NCI-H2227 (cell line): ENCODE measurements at regions not wholly inside any gene's neighbourhood (a gene's known extent, or its start where the extent isn't known, plus 50 kb on each side); places are given as distances from the start of the nearest gene placed in this dataset.
"Not testable (repeated sequence)": the region's sequence is repeated elsewhere in the genome, so short reads cannot be mapped to it uniquely, and the experiment has no call there.

Experiments used
- DNase-seq: peaks from one replicate; lab custom pipeline; 2025; ENCODE audit not compliant: unreplicated experiment; lab: John Stamatoyannopoulos, UW

DNA sequence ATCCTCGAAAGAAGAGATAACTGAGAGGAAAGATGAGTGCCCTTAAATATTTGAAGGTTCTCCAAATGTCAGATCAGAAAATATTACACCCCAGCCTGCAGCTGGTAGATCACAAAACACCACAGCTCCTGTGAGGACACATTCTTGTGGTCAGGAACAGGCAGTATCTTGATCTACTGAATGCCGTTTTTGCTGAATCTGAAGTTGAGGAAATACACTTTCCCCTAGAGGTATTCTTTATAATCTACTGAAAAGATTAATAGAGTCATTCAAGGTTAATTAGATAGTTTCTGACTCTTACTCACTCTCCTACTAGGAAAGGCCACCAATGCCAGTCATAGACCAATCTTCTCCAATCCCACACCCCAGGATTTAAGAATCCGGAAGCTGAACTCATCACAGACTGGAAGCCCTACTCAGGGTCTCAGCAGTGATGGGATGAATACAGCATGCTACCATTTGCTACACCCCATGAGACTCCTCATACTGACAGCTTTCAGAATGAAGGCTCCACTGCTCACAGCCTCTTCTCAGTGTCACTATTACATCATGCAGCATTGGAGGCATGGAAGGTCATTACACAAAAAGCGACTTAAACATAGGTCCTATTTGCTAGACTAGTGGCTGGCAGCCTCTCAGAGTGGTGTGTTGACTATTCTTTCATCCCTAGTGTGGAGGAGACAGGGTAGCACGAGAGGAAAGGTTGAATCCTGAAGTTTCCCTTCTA lies 143.9 kb upstream of the SLC1A3 start:
- no peak for DNase-seq

DNA sequence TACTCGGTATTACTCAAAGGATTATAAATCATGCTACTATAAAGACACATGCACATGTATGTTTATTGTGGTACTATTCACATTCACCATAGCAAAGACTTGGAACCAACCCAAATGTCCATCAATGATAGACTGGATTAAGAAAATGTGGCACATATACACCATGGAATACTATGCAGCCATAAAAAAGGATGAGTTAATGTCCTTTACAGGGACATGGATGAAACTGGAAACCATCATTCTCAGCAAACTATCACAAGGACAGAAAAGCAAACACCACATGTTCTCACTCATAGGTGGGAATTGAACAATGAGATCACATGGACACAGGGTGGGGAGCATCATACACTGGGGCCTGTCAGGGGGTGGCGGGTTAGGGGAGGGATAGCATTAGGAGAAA lies 130.5 kb upstream of the SLC1A3 start:
- DNase-seq, result not testable (repeated sequence)

DNA sequence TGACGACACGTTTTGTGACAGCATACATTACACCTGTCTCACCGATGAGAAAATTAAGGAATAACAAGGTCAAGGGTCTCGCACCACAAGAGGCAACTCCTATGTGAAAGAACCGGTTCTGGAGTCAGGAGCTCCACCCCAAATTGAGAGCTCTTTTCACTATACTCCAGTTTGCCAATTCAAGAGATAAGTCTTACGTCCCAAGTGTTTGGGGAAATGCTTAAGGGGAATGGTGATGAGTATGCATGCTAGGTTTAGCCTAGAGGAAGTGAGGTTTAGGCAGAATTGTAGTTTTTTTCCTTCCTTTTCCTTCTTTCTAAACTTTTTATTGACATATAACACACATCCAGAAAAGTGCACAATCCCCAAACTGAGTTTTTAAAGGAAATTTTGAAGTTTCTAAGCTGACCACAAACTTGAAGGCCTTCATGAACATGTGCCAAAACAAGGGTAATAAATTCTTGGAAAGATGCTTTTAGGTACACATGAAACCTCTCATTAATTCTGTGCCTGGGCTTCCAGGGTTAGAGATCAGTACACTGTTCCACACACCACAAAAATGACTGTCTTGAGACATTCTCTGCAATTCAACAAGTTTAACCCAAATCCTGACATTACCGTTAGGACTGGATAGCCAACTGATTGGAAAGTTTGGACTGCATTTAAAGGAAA lies 127.6 kb upstream of the SLC1A3 start:
- no peak for DNase-seq

DNA sequence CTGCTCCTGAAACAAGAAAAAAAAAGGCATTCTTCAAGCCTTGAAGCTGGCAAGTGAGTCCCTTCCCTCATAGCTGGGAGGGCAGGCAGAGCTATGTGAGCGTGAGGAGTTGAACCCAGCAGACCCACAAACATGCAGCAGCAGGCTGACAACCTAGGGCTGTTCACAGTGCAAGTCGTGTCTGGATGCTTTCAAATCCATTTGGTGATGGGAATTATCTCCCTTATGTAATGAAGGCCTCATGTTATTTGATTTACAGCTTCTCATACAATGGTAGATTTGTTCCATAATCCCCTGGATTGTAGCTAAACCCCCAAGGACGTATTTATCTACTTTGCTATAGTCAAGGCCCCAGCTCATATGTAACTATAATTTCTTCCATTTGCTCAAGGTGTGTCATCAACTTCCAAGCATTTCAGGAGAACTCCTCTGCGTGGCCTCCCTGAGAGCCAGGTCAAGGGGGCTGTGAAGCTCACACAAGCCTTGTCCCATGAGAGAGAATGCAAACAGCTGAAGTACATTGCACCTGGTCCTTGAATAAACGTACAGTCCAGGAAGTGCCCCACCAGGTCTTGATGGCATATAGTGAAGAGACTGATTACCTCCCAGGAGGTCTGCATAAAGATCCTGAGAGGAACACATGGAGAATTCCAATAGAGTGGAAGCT lies 124.8 kb upstream of the SLC1A3 start:
- no peak for DNase-seq

DNA sequence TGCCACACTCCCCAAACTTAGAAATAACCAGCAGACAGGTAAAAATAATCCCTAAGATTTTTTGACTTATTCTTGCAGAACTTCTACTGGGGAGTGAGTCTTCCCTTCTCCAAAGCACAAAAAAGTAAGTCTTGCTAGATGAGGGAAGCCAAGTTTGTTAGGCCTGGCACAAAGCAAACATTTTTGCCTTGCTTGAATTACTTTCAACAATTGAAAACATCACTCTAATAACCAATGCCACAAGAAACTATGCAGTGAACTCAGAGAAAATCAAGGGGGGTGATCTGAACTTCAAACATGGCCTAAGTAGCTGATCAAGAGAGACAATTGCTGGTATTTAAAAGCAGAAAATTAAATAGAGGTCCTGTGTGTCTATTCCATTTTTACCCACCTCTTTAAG lies 123.6 kb upstream of the SLC1A3 start:
- DNase-seq, result no peak

DNA sequence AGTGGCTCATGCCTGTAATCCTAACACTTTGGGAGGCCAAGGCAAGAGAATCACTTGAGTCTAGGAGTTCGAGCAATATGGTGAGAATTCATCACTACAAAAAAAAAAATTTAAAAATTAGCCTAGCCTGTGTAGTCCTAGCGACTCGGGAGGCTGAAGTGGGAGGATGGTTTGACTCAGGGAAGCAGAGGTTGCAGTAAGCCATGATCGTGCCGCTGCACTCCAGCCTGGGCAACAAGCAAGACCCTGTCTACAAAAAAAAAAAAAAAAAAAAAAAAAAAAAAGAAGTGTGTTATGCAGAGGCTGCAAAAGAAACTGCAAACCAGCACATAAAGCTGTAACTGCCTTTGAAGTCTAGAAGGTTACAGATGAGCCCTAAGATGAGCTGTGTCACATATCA lies 116.9 kb upstream of the SLC1A3 start:
- DNase-seq, result no peak

DNA sequence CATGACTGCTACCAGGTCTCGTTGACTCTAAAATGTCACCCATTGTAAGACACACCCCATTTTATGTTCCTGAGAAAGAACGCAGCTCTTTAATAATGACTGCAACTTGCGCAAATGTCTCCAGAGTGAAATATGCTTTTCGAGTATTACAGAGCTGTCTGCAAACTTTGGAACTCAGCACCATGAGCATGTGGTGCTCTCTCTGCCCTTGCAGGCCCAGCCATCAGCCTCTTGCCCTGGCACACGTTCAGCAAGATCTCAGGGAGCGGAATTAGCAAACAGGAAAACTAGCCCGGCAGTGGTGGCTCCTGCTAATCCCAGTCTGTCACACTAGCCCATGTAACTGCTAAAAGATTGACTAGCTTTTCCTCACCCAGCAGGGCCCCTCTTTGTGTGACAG lies 114.5 kb upstream of the SLC1A3 start:
- DNase-seq, result no peak

DNA sequence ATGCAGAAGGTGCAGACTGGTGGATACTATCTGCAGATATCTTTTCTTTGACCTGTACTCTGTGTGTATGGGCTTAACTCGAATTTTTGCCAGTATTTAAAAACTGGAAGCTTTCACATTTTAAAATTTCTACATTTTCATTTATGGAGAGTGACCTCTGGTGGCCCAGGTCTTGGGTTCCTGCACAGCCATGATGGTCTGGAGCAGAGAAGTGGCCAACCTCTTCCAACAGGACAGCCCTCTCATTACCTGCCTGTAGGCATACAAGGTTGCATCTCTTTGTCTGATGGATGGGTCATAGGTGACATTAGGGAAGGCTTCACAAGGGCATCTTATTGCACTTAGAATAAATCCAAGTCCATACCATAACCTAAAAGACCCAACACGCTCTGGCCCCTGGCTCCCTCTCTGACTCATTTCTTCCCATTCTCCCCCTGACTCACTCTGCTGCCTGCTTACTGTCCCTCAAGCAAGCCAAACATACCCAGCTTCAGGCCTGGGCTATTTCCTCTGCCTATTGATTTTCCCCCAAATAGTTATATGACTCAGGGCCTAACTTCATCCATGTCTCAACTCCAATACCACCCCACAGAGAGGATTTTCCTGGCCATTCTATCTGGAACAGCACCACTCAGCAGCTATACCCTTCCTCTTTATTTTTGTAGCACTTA lies 113.3 kb upstream of the SLC1A3 start:
- DNase-seq, result no peak

DNA sequence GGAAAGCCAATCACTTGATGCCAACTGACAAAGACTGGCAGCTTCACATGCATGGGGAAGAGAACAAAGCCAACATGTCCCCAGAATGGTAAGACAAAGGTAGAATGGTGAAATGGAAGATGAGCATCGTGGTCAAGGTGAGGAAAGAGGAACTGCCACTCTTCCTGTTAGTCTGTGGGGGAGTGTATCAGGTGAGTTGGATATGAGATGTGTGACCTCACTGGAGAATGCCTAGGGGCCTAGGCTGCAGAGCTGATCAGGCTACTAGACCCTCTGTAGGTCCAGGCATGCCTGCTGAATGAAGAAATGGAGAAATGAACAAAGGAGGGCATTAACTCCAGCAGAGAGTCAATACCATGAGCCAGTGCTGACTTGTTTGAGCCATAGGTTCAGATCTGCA lies 112.4 kb upstream of the SLC1A3 start:
- no peak for DNase-seq

DNA sequence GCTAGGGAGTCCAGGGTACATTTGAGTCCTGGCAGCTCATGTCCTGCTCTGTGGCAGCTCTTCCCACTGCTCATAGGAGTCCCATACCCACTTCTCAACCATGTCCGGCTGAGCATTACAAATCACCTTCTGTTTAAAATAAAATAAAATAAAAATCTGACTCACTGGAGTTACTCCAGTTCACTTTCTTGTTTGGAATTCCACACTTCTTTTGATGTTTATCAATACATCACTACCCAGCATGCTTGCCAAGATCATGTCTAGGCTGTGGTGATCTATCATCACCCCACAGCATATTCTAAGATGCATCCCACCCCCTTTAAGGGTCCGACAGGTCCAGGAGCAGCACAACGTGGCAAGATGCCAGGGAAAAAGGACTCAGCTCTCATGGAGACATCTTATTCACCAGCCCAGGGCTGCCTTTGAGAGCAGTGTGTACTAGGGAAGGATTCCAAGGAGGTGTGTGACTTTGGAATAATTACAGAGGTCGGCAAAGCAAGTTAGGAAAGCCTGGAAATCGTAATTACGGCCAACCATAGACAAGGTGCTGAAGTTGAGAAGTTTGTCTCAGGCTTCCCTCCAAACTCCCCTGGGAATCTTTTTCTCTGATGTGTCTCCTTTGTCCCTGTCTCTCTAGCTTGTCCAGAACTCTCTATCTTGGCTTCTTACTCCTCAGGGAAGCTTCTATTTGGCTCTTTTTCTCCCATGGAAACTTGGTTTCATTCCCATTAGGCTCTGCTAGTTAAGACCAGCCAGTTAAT lies 111.4 kb upstream of the SLC1A3 start:
- no peak for DNase-seq

DNA sequence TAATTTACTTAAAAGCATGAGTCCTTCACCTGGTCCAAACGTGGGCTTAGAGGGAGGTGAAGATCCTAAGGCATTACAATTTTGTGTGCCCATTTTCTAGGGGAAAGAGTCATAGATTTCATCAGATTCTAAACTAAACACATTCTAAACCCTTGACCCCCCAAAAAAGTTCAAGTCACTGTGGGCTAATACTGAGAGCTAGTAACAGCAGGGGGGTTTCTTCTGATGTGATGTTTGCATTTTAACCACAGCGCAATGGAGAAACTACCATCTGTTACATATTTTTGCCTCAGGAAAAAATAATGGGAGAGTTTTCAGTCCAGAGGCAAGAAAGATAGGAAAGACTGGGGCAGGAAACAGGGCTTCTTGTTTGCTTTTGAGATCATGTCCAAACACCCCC lies 110.8 kb upstream of the SLC1A3 start:
- no peak for DNase-seq

DNA sequence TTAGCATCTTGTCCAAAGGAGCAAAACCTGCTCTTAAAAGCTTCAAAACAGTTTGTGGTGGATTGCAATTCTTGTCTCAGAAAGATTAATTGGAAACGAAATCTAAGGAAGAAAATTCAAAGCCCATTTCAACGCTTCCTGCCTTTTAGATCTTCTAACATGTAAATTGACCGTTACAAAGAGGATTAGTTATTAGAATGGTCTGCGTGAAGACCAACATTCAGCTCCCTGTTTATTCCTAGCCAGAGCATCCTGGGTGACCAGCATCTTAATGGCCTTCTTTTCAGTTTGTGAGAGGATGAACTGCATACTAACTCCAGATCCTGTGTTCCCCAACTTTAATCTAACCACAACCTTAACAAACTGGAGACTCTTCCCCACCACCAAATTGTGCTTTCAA lies 109.9 kb upstream of the SLC1A3 start:
- no peak for DNase-seq

DNA sequence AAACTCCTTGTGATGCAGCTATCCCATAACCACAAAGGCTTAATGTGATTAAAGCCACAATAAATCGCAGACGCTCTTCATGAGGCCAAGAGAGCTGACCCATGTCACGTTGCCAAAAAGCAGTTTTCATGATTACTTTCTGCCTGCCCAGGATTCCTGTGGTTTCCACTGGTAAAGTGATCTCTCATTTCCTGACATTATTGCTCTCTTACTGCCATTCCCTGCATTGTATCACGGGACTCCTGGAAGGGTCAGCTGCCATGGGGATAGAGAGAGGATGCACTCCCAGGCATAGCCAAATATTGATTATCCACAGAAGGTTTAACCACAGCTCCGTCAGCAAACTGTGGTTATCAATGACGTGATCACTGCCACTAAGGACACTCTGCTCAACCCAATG lies 103.8 kb upstream of the SLC1A3 start:
- no peak for DNase-seq

DNA sequence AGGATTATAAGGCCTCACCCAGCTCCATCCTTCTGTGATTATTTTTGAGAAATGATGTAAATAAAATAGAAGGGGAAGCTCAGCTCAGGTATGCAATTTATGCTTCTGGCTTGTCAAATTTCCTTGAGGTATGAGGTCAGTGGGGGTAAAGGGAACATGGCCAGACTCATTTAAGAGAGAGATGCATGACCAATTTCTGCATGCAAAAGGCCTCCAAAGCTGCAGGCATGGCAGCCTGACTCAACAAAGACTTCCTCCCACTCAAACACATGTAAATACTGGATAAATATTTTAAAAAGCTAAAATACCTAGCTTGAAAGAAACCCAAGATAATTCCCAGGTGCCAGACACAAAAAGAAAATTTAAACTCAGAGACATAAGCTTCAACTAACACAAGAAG lies 101.4 kb upstream of the SLC1A3 start:
- no peak for DNase-seq

DNA sequence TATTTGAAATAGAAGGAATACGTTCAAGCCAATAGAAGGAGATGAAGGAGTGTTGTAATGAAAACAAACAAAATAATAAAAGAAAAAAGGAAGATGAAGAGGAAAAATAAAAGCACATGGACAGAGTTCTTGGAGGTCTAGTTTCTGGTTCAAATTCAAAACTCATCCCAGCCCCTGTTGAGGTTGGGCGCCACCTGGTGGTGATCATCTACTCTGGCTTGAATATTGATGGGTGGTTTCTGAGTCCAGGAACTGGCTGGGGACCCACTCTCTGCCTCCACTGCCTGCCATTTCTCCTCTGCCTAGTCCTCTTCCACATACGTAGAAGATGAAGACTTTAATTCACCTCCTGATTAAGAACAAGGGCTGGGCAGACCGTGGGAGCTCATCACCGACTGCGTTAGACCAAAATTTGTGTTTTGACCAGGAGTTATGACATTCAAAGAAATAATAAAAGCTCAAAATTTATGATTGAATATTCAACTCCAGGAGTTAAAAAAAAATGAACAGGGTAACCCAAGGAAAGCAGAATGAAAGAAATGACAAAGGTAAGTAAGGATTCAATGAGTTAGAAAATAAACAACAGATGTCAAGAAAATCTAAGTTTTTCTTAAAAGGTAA lies 99.0 kb upstream of the SLC1A3 start:
- DNase-seq, result peak; percentile 37

DNA sequence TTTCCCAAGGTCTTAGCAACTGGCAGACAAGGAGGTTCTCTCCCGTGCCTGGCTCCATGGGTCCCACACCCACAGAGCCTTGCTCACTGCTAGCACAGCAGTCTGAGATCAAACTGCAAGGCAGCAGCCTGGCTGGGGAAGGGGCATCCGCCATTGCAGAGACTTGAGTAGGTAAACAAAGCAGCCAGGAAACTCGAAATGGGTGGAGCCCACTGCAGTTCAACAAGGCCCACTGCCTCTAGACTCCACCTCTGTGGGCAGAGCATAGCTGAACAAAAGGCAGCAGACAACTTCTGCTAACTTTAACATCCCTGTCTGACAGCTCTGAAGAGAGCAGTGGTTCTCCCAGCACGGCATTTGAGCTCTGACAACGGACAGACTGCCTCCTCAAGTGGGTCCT lies 98.1 kb upstream of the SLC1A3 start:
- DNase-seq, result not testable (repeated sequence)

DNA sequence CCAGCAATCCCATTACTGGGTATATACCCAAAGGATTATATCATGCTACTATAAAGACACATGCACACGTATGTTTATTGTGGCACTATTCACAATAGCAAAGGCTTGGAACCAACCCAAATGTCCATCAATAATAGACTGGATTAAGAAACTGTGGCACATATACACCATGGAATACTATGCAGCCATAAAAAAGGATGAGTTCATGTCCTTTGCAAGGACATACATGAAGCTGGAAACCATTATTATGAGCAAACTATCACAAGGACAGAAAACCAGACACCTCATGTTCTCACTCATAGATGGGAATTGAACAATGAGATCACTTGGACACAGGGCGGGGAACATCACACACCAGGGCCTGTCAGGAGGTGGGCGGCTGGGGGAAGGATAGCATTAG lies 92.8 kb upstream of the SLC1A3 start:
- not testable (repeated sequence) for DNase-seq

DNA sequence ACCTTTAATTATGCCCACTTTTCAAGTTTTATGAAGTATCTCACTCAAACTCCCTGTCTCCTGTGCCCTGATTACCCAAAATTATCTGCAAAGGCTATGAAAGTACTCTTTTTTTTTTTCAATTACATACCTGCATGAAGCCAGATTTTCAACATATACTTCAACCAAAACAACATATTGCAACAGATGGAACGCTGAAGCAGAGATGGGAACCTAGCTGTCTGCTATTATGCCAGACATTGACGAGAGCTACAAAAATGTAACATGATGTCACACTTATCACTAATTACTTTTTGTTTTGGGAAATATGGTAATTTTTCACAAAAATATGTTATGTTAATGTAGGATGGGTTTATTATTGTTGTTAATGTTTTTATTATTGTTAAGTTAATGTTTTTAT lies 86.5 kb upstream of the SLC1A3 start:
- DNase-seq, result no peak

DNA sequence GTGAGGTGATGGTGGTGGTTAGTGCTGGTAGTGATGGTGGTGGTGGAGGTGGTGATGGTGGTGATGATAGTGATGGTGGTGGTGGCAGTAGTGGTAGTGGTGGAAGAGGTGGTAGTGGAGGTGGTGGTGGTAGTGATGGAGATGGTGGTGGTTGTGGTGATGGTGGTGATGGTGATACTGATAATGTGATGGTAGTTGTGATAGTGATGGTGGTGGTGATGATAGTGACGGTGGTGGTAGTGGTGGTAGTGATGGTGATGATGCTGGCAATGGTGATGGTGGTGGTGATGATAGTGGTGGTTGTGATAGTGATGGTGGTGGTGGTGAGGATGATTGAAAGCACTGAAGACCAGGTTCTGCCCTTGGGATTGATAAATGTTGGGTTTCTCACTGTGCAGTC lies 85.2 kb upstream of the SLC1A3 start:
- DNase-seq, result no peak

DNA sequence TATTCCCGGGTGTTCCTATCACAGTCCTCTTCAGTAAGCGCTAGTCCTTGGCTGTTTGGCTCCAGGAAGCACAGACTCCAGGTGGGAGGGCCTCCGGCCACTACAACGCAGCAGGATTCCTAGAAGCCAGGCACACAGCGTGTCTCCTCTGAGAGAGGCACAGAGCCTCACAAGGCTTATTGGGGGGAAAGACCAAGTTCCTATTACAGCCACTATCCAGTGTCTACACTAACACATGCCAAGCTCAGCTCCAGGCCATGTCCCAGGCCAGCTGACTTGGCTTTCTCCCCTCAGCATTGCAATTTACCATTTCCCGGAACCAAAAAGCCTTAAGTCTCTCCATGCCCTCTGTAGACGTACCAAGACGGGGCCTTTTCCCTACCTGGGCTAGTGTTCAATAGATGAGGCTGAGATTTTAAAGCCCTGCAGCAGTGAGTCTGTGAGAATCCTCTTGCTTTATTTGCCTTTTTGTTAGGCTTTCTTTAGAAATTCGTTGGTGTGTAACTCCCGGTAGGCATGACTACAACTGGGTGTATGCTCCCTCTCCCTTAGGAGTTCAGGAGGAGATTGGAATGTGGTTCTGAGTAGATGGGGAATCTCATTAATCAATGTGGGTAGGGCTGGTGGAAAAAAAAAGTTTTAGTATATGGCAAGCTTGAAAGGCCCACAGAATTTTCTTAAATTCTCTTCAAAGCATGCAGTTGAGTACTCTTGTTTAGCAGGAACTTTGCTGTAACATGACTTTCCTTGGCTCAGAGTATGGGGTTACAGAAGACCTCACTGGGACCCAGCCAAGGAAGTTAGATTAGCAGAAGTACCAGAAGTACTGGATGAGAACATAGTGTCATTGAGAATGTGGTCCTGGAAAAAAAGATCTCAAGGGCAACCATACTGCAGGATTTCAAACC lies 84.3 kb upstream of the SLC1A3 start:
- no peak for DNase-seq
